ENCODE measurements at regions not wholly inside any gene's neighbourhood (a gene's known extent, or its start where the extent isn't known, plus 50 kb on each side); places are given as distances from the start of the nearest gene placed in this dataset.
"Not testable (repeated sequence)": the region's sequence is repeated elsewhere in the genome, so short reads cannot be mapped to it uniquely, and the experiment has no call there.

DNA sequence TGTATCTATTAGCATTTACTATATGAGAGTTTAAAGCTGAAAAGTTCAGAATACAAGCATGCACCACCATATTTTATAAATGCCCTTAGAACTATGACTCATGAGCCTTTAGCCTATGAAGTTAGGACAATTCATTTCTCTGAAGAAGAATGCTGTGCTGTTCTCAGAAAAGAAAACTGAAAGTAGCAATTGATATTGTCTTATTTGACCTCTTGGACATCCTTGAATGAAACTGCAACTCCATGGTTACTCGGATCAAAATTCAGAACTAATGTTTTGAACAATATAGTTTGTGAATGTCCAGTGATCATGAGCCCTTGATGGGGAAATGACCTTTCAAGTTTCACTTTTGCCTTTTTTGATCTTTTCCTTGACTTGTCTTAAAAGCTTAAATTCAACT, 1179.8 kb downstream of the FOXD4L5 start:
- intact Hi-C loops (cut with micrococcal nuclease); FAIRE-seq; BruUV-seq (replicated peaks); H3K36me3 ChIP-seq (ENCODE audit: control insufficient read depth, insufficient read depth, low read length); H3K27me3 ChIP-seq (ENCODE audit: control insufficient read depth in 2 of 2, insufficient read depth in 2 of 2, low read length in 2 of 2); H3K9ac ChIP-seq (ENCODE audit: insufficient read depth in 1 of 2, low read depth in 2 of 2, low read length in 2 of 2); H3K4me3 ChIP-seq; DNase-seq (ENCODE audit: extremely low read depth in 1 of 4, low spot score in 3 of 4); H3K79me2 ChIP-seq (ENCODE audit: control insufficient read depth, insufficient read depth, low read length); H3K4me2 ChIP-seq (ENCODE audit: insufficient read depth, low read length); in situ Hi-C loops (cut with MboI); ATAC-seq; H4K20me1 ChIP-seq (replicated peaks; ENCODE audit: control insufficient read depth, insufficient read depth, low read length); POLR2A ChIA-PET; H3K9me1 ChIP-seq (ENCODE audit: control insufficient read depth, insufficient read depth, low read length); H3K9me3 ChIP-seq (replicated peaks; ENCODE audit: control insufficient read depth, insufficient read depth, low read depth, low read length); CTCF ChIA-PET (ENCODE audit: low intra/inter-chr PET ratio); TF ChIP-seq NR2C2 (CRISPR knock-in tag; IDR thresholded peaks at IDR 0.05); NR2C1 (IDR thresholded peaks at IDR 0.05); JUND (tag; IDR thresholded peaks at IDR 0.05; ENCODE audit: borderline replicate concordance, low read depth, low read length): not testable (repeated sequence)
- Histone ChIP-seq H3K27ac (ENCODE audit: extremely low read depth, low read depth, low read length) (peak overlapping the region; percentile 66; the same call in 2 of the 3 replicates), H3K4me1 (replicated peaks in 1 of 2; ENCODE audit: control insufficient read depth in 2 of 2, insufficient read depth in 2 of 2, low read length in 2 of 2) (peaks cover 0 to 10% of the 10 kb centered on the region in 2 experiments; a peak in 2 of 5 replicates), H2AFZ (ENCODE audit: low read depth, low read length) (peak overlapping the region; percentile 51)
- WGBS (ENCODE audit: insufficient coverage, low coverage, missing lambda C conversion rate), result 12% methylated on average over 1 of the region's 1 CpG
- TF ChIP-seq NR2C2 (tag; IDR thresholded peaks at IDR 0.05) (peak; percentile 58), FOSL1 (tag; conservative IDR thresholded peaks at IDR 0.05) (peak; percentile 26; the same call in 1 of the 2 replicates), NR2C1 (tag; IDR thresholded peaks at IDR 0.05) (0 out of 2 replicates have a peak, but pooled peaks have one; percentile 33), JUND (IDR thresholded peaks at IDR 0.05; ENCODE audit: borderline replicate concordance, low read depth, low read length) (peak; percentile 16; the same call in 1 of the 2 replicates), ESRRA (IDR thresholded peaks at IDR 0.05; ENCODE audit: borderline replicate concordance, low read depth) (0 out of 2 replicates have a peak, but pooled peaks have one; percentile 40)
- TF ChIP-seq, protein P1, sequence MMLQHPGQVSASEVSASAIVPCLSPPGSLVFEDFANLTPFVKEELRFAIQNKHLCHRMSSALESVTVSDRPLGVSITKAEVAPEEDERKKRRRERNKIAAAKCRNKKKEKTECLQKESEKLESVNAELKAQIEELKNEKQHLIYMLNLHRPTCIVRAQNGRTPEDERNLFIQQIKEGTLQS (IDR thresholded peaks at IDR 0.05), result 0 out of 2 replicates have a peak, but pooled peaks have one; percentile 31
- TF ChIP-seq, protein P1 (CRISPR knock-in tag; conservative IDR thresholded peaks at IDR 0.05), result not testable (repeated sequence)

Measured in K562 (cell line).